H9 (cell line): ENCODE measurements at regions not wholly inside any gene's neighbourhood (a gene's known extent, or its start where the extent isn't known, plus 50 kb on each side); places are given as distances from the start of the nearest gene placed in this dataset.

ENCODE experiments used
- DNase-seq: peaks from one replicate; pipeline ENCODE4 v3.0.0-alpha.2; 2017
- H2AFZ ChIP-seq: one replicate; pipeline ENCODE4 v1.6.1; 2013; ENCODE audit warnings: mild to moderate bottlenecking, low read length, control low read depth, moderate library complexity
- H2AK5ac ChIP-seq: 2 replicates; pipeline ENCODE4 v1.6.1; 2013; ENCODE audit warnings: low read length, control low read depth, mixed read lengths; ENCODE audit not compliant: insufficient read length
- H2BK120ac ChIP-seq: one replicate; pipeline ENCODE4 v1.6.1; 2013; ENCODE audit warnings: low read depth, mild to moderate bottlenecking, low read length, control low read depth, inconsistent platforms; ENCODE audit not compliant: poor library complexity, severe bottlenecking
- H2BK12ac ChIP-seq: 2 replicates; pipeline ENCODE4 v1.6.1; 2013; ENCODE audit warnings: low read length, control low read depth, mixed read lengths, low read depth; ENCODE audit not compliant: insufficient read length
- H2BK15ac ChIP-seq: 2 replicates; pipeline ENCODE4 v1.6.1; 2013; ENCODE audit warnings: low read depth, low read length, control low read depth
- H2BK20ac ChIP-seq: one replicate; pipeline ENCODE4 v1.6.1; 2013; ENCODE audit warnings: low read depth, mild to moderate bottlenecking, low read length, control low read depth, inconsistent platforms; ENCODE audit not compliant: poor library complexity, severe bottlenecking
- H2BK5ac ChIP-seq: 2 replicates; pipeline ENCODE4 v1.6.1; 2013; ENCODE audit warnings: low read length, control low read depth, mixed read lengths; ENCODE audit not compliant: insufficient read length
- H3K14ac ChIP-seq: 2 replicates; pipeline ENCODE4 v1.6.1; 2013; ENCODE audit warnings: low read length, control low read depth; ENCODE audit not compliant: insufficient read depth
- H3K18ac ChIP-seq: 2 replicates; pipeline ENCODE4 v1.6.1; 2013; ENCODE audit warnings: low read depth, mild to moderate bottlenecking, mixed read lengths, low read length, control low read depth; ENCODE audit not compliant: insufficient read length
- H3K23ac ChIP-seq: 2 replicates; pipeline ENCODE4 v1.6.1; 2013; ENCODE audit warnings: low read length, control low read depth, mixed read lengths, low read depth; ENCODE audit not compliant: insufficient read length
- H3K23me2 ChIP-seq: 2 replicates; pipeline ENCODE4 v1.6.1; 2013; ENCODE audit warnings: low read depth, mild to moderate bottlenecking, mixed read lengths, low read length, control low read depth; ENCODE audit not compliant: insufficient read length, poor library complexity, severe bottlenecking
- H3K27ac ChIP-seq: 2 replicates; pipeline ENCODE4 v1.5.1; 2013; ENCODE audit warnings: low read length, control low read depth, mixed read lengths, low read depth; ENCODE audit not compliant: insufficient read length
- H3K27me3 ChIP-seq: 2 replicates; pipeline ENCODE4 v1.6.1; 2013; ENCODE audit warnings: low read length, control low read depth, inconsistent platforms; ENCODE audit not compliant: insufficient read depth
- H3K4ac ChIP-seq: 2 replicates; pipeline ENCODE4 v1.6.1; 2013; ENCODE audit warnings: low read depth, mild to moderate bottlenecking, control low read depth, inconsistent platforms, low read length, moderate library complexity
- H3K4me1 ChIP-seq: 2 replicates; pipeline ENCODE4 v1.6.1; 2013; ENCODE audit warnings: low read length, control low read depth, inconsistent platforms; ENCODE audit not compliant: insufficient read depth
- H3K4me2 ChIP-seq: 2 replicates; pipeline ENCODE4 v1.6.1; 2013; ENCODE audit warnings: low read length, control low read depth, mixed read lengths; ENCODE audit not compliant: insufficient read length, insufficient read depth
- H3K56ac ChIP-seq: 2 replicates; pipeline ENCODE4 v1.6.1; 2013; ENCODE audit warnings: low read depth, mild to moderate bottlenecking, mixed read lengths, low read length, control low read depth; ENCODE audit not compliant: insufficient read length
- H3K79me1 ChIP-seq: 2 replicates; pipeline ENCODE4 v1.6.1; 2013; ENCODE audit warnings: low read depth, mild to moderate bottlenecking, moderate library complexity, low read length, control low read depth, inconsistent platforms; ENCODE audit not compliant: insufficient read depth, poor library complexity, severe bottlenecking
- H3K79me2 ChIP-seq: 2 replicates; pipeline ENCODE4 v1.6.1; 2013; ENCODE audit warnings: low read length, control low read depth, inconsistent platforms; ENCODE audit not compliant: insufficient read depth
- H3K9ac ChIP-seq: 2 replicates; pipeline ENCODE4 v1.6.1; 2013; ENCODE audit warnings: low read length, control low read depth, mixed read lengths; ENCODE audit not compliant: insufficient read length; ENCODE audit errors: extremely low read depth
- H3K9me3 ChIP-seq: one replicate; pipeline ENCODE4 v1.6.1; 2013; ENCODE audit warnings: low read depth, low read length, inconsistent platforms; ENCODE audit not compliant: control insufficient read depth
- H3T11ph ChIP-seq: one replicate; pipeline ENCODE4 v1.6.1; 2013; ENCODE audit warnings: mild to moderate bottlenecking, low read length, control low read depth, inconsistent platforms
- H4K20me1 ChIP-seq: one replicate; pipeline ENCODE4 v1.6.1; 2013; ENCODE audit not compliant: control insufficient read depth, insufficient read length, insufficient read depth
- H4K5ac ChIP-seq: 2 replicates; pipeline ENCODE4 v1.6.1; 2013; ENCODE audit warnings: low read depth, mild to moderate bottlenecking, mixed read lengths, low read length, control low read depth; ENCODE audit not compliant: insufficient read length
- H4K8ac ChIP-seq: replicated peaks from 2 replicates; pipeline ENCODE4 v1.6.1; 2013; ENCODE audit warnings: low read length, control low read depth, mixed read lengths, low read depth; ENCODE audit not compliant: insufficient read length
- H4K91ac ChIP-seq: 2 replicates; pipeline ENCODE4 v1.6.1; 2013; ENCODE audit warnings: low read depth, mild to moderate bottlenecking, moderate library complexity, mixed read lengths, low read length, control low read depth; ENCODE audit not compliant: insufficient read length
- H3K27ac Mint-ChIP-seq, 3 experiments: 2 replicates in 2 of 3; 3 replicates in 1 of 3; pipeline ENCODE4 v1.8.0; 2020 to 2021; ENCODE audit warnings: mixed read lengths in 3 of 3, mild to moderate bottlenecking in 1 of 3, moderate library complexity in 1 of 3
- H3K27me3 Mint-ChIP-seq: 2 replicates; pipeline ENCODE4 v1.8.0; 2021; ENCODE audit warnings: low read depth, mild to moderate bottlenecking, moderate library complexity, mixed read lengths
- H3K36me3 Mint-ChIP-seq, 3 experiments: 2 replicates in 2 of 3; 3 replicates in 1 of 3; pipeline ENCODE4 v1.8.0; 2020 to 2021; ENCODE audit warnings: low read depth in 3 of 3, mixed read lengths in 3 of 3; ENCODE audit not compliant: insufficient read depth in 1 of 3
- H3K4me1 Mint-ChIP-seq, 2 experiments: 2 replicates each; pipeline ENCODE4 v1.8.0; 2020; ENCODE audit warnings: mixed read lengths in 2 of 2
- H3K4me3 Mint-ChIP-seq, 2 experiments: 2 replicates in 1 of 2; 3 replicates in 1 of 2; pipeline ENCODE4 v1.8.0; 2020 to 2021; ENCODE audit warnings: mild to moderate bottlenecking in 2 of 2, mixed read lengths in 2 of 2, moderate library complexity in 1 of 2
- H3K9me3 Mint-ChIP-seq, 2 experiments: 2 replicates in 1 of 2; 3 replicates in 1 of 2; pipeline ENCODE4 v1.8.0; 2020; ENCODE audit warnings: mild to moderate bottlenecking in 2 of 2, mixed read lengths in 2 of 2, moderate library complexity in 1 of 2
- WGBS: extraction: QIAGEN DNeasy Blood & Tissue Kit; methylation state at CpG from one replicate; pipeline ENCODE4 v1.1.7; 2013; ENCODE audit warnings: missing lambda C conversion rate, low lambda C conversion rate, mixed read lengths; ENCODE audit not compliant: insufficient read length; ENCODE audit errors: extremely low coverage; 5-methylcytosine and 5-hydroxymethylcytosine counted together
- TF ChIP-seq, protein P1 (sequence below): fragments of 200-600 bp; sonication (generic); conservative IDR thresholded peaks from 3 replicates; pipeline ENCODE4 v1.8.0; 2021; ENCODE audit warnings: antibody characterized with exemption, mild to moderate bottlenecking

GRCh38 chr2:109070290-109070689 lies 58.7 kb upstream of the SH3RF3 start:
- Histone ChIP-seq H3K4me1 (peaks cover 2% of the 10 kb centered on the region; the same call in 1 of the 2 replicates), H2BK120ac (no peak overlapping the region), H3K79me1 (no peaks in the 10 kb centered on the region), H3K79me2 (no peaks in the 10 kb centered on the region), H4K91ac (no peak overlapping the region), H3K9ac (no peak overlapping the region), H2BK12ac (no peak overlapping the region), H3K23ac (no peak overlapping the region), H3K27me3 (no peaks in the 10 kb centered on the region), H3K4ac (no peak overlapping the region), H3K56ac (no peak overlapping the region), H3K23me2 (no peaks in the 10 kb centered on the region), H4K20me1 (no peaks in the 10 kb centered on the region), H4K5ac (no peak overlapping the region), H2BK5ac (no peak overlapping the region), H3K27ac (no peak overlapping the region), H4K8ac (no peak overlapping the region), H2AFZ (no peak overlapping the region), H2AK5ac (no peak overlapping the region), H3K14ac (no peak overlapping the region), H2BK20ac (no peak overlapping the region), H2BK15ac (no peak overlapping the region), H3K9me3 (no peaks in the 10 kb centered on the region), H3T11ph (no peak overlapping the region), H3K18ac (no peak overlapping the region), H3K4me2 (no peak overlapping the region)
- no CpG with 5 or more reads among the region's 6 CpGs for whole genome bisulfite sequencing
- Mint-ChIP-seq H3K27me3 (peaks cover 10% of the 10 kb centered on the region), H3K4me1 (peaks cover 23 to 35% of the 10 kb centered on the region in 2 experiments), H3K9me3 (no peaks in the 10 kb centered on the region; a peak in 1 of 5 replicates), H3K4me3 (no peak overlapping the region), H3K36me3 (no peaks in the 10 kb centered on the region), H3K27ac (peak overlapping the region in 2 of 3 experiments; percentile 24 to 66; a peak in 3 of 7 replicates)
- TF ChIP-seq, protein P1, sequence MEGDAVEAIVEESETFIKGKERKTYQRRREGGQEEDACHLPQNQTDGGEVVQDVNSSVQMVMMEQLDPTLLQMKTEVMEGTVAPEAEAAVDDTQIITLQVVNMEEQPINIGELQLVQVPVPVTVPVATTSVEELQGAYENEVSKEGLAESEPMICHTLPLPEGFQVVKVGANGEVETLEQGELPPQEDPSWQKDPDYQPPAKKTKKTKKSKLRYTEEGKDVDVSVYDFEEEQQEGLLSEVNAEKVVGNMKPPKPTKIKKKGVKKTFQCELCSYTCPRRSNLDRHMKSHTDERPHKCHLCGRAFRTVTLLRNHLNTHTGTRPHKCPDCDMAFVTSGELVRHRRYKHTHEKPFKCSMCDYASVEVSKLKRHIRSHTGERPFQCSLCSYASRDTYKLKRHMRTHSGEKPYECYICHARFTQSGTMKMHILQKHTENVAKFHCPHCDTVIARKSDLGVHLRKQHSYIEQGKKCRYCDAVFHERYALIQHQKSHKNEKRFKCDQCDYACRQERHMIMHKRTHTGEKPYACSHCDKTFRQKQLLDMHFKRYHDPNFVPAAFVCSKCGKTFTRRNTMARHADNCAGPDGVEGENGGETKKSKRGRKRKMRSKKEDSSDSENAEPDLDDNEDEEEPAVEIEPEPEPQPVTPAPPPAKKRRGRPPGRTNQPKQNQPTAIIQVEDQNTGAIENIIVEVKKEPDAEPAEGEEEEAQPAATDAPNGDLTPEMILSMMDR: no peak
- no peak for DNase-seq
